H7 (cell line): ENCODE measurements at regions not wholly inside any gene's neighbourhood (a gene's known extent, or its start where the extent isn't known, plus 50 kb on each side); places are given as distances from the start of the nearest gene placed in this dataset.

Source experiments
- DNase-seq: peaks from one replicate; pipeline ENCODE4 v3.0.0; 2012
- H3K27me3 ChIP-seq: 2 replicates; pipeline ENCODE4 v1.6.0; 2011; ENCODE audit warnings: mild to moderate bottlenecking, low read length; ENCODE audit not compliant: control insufficient read depth, insufficient read depth
- H3K36me3 ChIP-seq: replicated peaks from 2 replicates; pipeline ENCODE4 v1.5.1; 2011; ENCODE audit warnings: low read length; ENCODE audit not compliant: control insufficient read depth, insufficient read depth
- H3K4me3 ChIP-seq: 2 replicates; pipeline ENCODE4 v1.5.1; 2011; ENCODE audit warnings: low read depth, mild to moderate bottlenecking, control low read depth, low read length, moderate library complexity; ENCODE audit not compliant: insufficient read depth

DNA sequence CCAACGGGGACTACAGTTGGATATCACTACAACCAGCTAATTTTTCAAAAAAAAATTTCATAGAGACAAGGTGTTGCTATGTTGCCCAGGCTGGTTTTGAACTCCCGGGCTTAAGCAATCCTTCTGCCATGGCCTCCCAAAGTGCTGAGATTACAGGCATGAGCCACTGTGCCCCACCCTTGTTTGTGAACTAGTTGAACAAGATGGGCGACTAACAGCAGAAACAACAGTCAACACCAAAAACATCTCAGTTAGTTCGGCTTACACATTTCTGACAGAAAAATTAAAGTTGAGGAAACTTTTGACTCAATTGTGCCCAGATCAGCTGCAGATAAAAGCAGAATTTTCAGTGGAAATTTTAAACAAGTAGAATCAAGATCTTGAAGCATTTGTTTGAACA lies 470.1 kb downstream of the TLE4 start:
- Histone ChIP-seq H3K36me3 (no peaks in the 10 kb centered on the region), H3K27me3 (no peaks in the 10 kb centered on the region), H3K4me3 (no peak overlapping the region)
- no peak for DNase-seq

DNA sequence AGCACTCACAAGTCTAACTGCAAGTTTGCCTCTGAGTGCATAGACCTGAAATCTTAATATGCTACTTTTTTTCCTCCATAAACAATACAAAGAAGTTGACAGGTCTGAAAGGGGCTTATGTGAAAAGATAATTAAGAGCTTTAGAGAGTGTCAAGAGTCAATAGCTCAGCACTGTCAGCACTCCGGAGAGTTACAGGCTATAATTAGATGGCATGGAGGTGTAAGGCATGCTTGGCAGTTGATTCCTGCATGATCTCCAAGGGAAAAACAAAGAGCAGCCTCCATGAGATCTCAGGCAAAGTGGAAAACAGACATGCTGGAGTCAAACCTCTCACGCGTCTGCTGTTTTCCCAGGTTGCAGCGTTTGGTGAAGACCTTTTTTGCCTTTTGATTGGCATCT lies 468.7 kb downstream of the TLE4 start:
- Histone ChIP-seq H3K36me3 (no peaks in the 10 kb centered on the region), H3K4me3 (no peak overlapping the region), H3K27me3 (no peaks in the 10 kb centered on the region)
- DNase-seq: no peak

DNA sequence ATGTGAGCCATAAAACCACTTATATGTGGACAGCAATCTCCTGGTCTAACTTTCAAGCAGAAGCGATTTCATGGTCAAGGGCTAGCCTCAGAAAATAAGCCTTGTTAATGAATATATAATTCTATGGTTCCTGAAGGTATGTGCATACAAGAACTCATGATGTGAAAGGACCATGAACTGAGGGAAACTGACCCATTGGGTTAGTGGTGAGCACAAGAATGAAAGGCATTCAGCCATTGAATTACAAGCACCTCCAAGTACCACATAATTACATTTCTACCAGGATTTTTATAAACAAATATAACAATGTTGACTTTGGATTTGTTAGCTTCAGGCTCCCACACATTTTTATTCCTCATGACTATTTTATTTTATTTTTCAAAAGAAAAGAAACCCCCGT lies 459.0 kb downstream of the TLE4 start:
- DNase-seq: no peak
- Histone ChIP-seq H3K4me3 (no peak overlapping the region), H3K27me3 (no peaks in the 10 kb centered on the region), H3K36me3 (no peaks in the 10 kb centered on the region)

DNA sequence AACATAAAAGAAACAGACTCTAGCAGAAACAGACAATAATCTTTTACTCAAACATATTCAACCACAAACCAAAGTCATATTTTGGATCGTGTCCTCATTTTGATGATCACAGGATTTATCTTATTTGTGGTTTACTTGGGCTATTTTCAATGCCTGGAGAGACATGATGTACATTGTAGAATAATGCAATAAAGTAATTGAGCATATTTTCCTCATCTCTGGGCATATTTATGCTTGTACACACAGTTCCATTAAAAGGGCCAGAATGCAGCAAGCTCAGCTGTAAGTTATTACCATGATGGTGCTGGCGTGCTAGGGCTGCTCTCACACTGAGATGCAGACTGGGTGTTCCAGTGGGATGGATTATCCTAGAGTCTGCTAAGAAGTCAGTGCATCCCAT lies 456.7 kb downstream of the TLE4 start:
- no peaks in the 10 kb centered on the region for H3K27me3 ChIP-seq
- no peak for DNase-seq
- H3K4me3 ChIP-seq: no peak overlapping the region
- H3K36me3 ChIP-seq: no peaks in the 10 kb centered on the region

DNA sequence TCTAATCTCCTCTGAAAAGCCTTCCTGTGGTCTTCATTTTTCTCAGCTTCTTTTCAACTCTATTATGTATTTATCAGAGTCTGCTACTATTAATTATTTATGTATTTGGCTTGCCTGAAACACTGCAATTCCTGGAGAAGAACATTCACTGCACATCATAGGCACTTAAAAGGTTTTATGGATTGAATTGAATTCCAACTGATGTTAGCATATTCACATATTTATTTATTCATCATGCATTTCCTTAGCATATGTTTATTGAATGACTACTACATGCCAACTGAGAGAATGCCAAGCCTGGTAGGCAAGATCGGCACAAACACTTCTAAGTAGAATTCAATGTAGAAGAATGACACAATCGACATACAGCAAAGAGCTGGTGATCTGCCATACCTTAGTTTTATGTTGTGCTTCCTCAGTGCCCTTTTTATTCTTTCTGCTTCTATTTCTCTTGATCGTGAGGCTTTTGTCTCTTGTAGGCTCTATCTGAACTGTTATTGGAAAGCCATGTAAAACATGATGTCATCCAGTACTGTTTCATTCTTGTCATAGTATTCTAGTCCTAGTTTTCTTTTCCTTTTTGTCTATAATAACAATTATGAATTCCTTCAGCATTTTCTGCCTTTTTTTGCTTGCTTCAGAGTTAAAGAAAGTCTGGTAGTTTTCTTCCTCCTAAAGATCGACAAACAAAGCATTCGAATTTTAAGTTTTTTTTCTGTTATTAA lies 454.2 kb downstream of the TLE4 start:
- Histone ChIP-seq H3K4me3 (no peak overlapping the region), H3K36me3 (no peaks in the 10 kb centered on the region), H3K27me3 (no peaks in the 10 kb centered on the region)
- no peak for DNase-seq

DNA sequence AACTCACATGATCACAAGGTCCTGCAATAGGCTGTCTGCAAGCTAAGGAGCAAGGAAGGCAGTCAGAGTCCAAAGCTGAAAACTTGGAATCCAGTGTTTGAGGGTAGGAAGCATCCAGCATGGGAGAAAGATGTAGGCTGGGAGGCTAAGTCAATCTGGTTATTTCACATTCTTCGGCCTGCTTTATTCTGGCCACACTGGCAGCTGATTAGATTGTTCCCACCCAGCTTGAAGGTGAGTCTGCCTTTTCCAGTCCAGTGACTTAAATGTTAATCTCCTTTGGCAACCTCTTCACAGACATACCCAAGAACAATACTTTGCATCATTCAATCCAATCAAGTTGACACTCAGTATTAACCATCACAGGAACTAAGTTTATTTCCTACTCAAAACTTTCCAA lies 453.4 kb downstream of the TLE4 start:
- Histone ChIP-seq H3K4me3 (no peak overlapping the region), H3K27me3 (no peaks in the 10 kb centered on the region)

DNA sequence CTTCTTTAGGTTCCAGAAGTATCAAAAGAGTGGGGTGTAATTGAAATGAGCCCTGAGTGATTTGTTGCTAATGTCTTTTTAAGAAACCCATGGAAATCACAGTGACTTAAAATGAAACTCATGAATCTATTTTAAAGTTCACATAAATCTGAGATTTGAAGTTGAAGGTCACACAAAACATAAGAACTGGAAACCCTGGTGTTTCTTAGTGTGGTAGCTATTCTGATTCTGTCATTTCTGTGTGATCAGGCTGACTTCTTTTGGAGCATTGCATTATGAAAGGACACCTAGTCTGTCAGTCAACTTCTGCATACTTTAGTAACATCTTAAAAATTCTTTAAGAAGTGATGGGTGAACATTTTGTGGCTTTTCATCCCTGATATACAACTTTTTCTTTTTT lies 448.8 kb downstream of the TLE4 start:
- Histone ChIP-seq H3K27me3 (no peaks in the 10 kb centered on the region), H3K4me3 (no peak overlapping the region), H3K36me3 (no peaks in the 10 kb centered on the region)
- no peak for DNase-seq

More for the DNA sequence above, 453.4 kb downstream of the TLE4 start:
- H3K36me3 ChIP-seq: no peaks in the 10 kb centered on the region
- no peak for DNase-seq

DNA sequence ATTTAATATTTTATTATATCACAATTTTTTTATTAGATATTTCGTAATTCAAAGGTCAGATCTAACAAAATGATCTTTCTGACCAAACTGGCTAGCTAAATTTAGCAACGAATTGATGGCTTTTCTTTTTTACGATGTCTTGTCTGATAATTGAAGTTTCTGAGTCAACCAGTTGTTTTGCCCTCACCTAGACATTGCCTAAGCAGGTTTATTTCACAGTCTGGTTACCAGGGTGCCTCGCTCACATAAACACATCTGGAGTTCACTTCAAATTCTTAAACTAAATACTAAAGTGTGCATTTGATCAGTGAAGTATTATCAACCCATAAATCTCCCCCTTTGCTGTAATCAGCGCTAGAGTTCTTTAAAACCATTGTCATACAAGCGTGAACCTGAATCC lies 448.3 kb downstream of the TLE4 start:
- Histone ChIP-seq H3K36me3 (no peaks in the 10 kb centered on the region), H3K4me3 (no peak overlapping the region), H3K27me3 (no peaks in the 10 kb centered on the region)
- no peak for DNase-seq

DNA sequence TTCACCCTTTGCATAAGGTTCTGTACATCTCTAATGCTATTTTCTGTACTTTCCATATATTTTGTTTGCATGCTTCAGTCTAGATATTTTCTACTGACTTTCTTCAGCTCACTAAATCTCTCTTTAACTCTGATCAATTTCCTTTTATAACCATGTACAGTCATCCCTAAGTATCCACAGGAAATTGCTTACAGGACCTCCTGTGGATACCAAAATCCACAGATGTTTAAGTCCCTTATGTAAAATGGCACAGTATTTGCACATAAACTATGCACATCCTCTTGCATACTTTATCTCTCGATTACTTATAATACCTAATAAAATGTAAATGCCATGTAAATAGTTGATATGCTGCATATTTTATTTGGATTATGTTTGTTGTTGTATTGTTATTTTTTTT lies 442.1 kb downstream of the TLE4 start:
- DNase-seq: no peak
- Histone ChIP-seq H3K36me3 (no peaks in the 10 kb centered on the region), H3K27me3 (no peaks in the 10 kb centered on the region), H3K4me3 (no peak overlapping the region)

DNA sequence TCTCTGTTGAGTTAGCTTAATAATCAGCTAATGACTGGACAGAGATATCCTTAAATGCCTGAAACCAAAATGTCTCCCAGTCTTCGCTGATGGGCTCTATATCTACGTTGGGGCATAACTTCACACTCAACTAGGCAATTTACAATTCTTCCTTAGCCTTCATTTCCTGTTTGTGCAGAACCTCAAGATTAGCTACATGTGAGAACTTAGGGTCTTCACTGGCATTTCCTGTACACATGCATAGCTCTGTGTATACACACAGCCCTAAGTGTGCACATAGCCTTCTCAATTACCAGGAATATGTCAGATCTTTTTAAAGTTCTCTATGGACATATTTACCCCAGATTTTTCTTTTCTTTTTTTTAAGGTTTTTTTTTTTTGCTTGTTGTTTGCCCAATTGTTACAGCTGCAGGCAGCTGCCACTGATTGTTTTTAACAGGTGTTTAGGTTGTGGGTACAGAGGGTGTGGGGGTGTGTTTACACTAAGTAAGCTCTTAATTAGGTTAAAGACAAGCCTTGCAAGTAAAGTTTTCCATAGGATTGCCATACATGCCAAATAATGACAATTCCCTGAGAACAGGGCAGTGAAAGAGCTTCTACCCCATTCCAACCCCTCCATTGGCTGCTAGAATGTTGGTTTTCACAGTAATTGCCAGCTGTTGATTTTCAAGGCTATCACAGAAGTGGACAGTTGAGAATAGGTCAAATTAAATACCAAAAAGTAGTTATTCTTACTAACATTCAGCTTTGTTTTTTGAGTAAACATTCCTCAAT lies 441.0 kb downstream of the TLE4 start:
- H3K4me3 ChIP-seq: no peak overlapping the region

DNA sequence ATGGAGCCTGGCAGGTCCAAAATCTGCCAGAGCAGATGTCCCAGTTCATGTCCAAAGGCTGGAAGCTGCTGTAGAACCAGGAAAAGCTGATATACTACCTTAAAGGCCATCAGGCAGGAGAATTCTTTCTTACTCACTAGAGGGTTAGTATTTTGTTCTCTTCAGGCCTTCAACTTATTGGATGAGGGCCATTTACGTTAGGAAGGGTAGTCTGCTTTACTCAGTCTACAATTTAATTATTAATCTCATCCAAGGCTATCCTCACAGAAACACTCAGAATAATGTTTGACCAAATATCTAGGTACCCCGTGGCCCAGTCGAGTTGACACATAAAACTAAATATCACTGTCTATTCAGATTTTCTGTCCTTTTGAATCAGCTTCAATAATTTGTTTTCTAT lies 437.4 kb downstream of the TLE4 start:
- H3K27me3 ChIP-seq: no peaks in the 10 kb centered on the region
- no peaks in the 10 kb centered on the region for H3K36me3 ChIP-seq
- DNase-seq: no peak
- no peak overlapping the region for H3K4me3 ChIP-seq

More for the DNA sequence above, 441.0 kb downstream of the TLE4 start:
- no peaks in the 10 kb centered on the region for H3K36me3 ChIP-seq
- DNase-seq: no peak
- no peaks in the 10 kb centered on the region for H3K27me3 ChIP-seq

DNA sequence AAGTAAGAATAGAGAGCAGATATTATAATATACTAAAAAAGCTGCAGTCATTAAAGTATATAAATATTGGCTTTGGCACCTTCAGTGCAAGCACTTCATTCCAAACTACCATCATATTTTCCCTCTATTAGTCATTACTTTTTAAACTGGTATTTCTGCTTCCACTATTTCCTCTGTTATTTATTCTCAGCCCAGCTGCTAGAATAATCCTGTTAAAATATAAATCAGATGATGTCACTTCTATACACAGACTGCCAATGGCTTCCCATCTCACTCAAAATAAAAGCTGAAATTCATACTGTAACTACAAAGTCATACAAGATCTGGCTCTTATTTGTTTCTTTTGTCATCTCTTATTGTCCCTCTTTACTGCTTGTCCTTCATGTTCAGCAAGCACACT lies 432.9 kb downstream of the TLE4 start:
- DNase-seq: no peak
- Histone ChIP-seq H3K36me3 (no peaks in the 10 kb centered on the region), H3K4me3 (no peak overlapping the region), H3K27me3 (no peaks in the 10 kb centered on the region)

DNA sequence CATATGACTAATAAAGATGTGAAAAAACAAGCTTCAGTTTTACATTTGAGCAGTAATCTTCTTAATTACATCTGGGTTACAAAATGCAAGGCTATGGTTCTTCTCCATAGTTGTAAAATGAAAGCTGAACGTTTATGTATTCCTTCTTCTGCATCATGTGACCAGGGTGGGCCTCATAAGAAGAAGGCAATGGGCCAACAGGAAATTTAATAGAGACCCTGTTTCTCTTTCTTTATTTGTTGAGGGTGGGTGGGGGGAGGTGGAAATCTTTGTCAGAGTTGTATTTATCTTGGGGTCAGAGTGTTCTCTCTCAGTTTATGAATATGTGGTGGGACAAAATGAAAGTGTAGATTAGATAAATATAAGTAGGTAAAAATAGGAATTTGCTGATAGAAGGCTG lies 418.8 kb downstream of the TLE4 start:
- no peak for DNase-seq
- no peak overlapping the region for H3K4me3 ChIP-seq

DNA sequence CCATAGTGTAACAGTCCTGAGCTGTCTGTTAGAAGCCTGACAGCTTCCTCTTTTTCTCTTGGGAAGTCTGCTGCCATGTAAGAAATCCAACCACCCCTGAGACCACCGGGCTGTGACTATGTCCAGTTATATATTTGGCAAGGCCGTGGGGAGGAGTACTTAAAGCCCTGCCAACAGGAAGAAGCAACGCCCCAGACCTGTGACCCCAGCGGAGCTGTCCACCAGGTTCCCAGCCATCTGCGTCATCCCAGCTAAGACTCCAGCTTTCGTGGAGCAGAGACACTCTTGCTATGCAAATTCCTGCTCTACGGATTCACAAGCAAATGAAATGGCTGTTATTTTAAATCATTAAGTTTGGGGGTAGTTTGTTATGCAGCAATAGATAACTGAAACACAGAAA lies 417.3 kb downstream of the TLE4 start:
- Histone ChIP-seq H3K27me3 (no peaks in the 10 kb centered on the region), H3K4me3 (no peak overlapping the region)
- DNase-seq: no peak

More for the DNA sequence above, 418.8 kb downstream of the TLE4 start:
- Histone ChIP-seq H3K36me3 (no peaks in the 10 kb centered on the region), H3K27me3 (no peaks in the 10 kb centered on the region)

DNA sequence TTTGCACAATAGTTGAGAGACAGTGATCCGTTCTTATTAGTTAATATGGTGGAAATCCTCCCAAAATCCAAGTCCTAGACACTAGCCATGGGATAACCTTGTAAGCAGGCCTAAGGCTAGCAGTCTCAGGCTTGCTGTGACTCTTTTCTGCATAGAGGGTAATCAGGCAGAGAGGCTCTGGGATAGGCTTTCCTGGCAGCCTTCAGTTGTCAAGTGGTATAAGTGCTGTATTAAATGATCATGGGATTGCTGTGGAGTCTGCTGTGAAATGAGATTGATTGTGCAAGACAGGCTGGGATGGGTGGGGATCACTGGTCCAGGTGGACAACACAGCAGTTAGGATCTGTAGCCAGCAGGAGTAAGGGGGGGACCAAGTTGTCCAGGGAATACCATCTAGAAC lies 416.4 kb downstream of the TLE4 start:
- DNase-seq: no peak
- Histone ChIP-seq H3K4me3 (no peak overlapping the region), H3K36me3 (no peaks in the 10 kb centered on the region), H3K27me3 (no peaks in the 10 kb centered on the region)

More for the DNA sequence above, 417.3 kb downstream of the TLE4 start:
- H3K36me3 ChIP-seq: no peaks in the 10 kb centered on the region
